Fibroblast of skin of right biceps (primary cell): ENCODE measurements at regions not wholly inside any gene's neighbourhood (a gene's known extent, or its start where the extent isn't known, plus 50 kb on each side); places are given as distances from the start of the nearest gene placed in this dataset.

Experiments
- DNase-seq: peaks from one replicate; pipeline ENCODE4 v3.0.0-alpha.2; 2013

- no peak for DNase-seq
Measured at GRCh38 chr3:3559786-3560185, 239.4 kb upstream of the LRRN1 start.

- DNase-seq, result peak; percentile 3
Measured at GRCh38 chr3:3556078-3556477, 243.2 kb upstream of the LRRN1 start.

- DNase-seq, result no peak
Measured at GRCh38 chr3:3553236-3553635, 246.0 kb upstream of the LRRN1 start.

GRCh38 chr3:3552761-3553160 is 246.5 kb upstream of the LRRN1 start:
- DNase-seq, result peak; percentile 65

DNA sequence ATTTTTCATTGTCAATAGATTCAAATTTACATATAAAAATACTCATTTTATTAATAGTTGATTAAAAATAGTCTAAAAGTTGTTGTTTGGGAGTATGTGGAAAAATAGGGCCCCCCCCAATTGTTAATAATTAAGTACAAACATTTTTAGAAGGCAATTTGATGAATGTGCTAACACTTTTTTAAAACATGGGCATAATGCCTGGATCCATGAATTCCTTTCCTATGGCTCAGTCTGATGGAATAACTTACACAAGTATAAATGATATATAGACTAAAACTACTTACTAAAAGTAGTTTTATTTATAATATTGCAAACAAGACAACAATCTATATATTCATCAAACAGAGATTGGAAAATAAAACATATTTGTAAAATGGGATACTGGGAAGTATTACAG is 247.2 kb upstream of the LRRN1 start:
- DNase-seq, result peak; percentile 49

DNA sequence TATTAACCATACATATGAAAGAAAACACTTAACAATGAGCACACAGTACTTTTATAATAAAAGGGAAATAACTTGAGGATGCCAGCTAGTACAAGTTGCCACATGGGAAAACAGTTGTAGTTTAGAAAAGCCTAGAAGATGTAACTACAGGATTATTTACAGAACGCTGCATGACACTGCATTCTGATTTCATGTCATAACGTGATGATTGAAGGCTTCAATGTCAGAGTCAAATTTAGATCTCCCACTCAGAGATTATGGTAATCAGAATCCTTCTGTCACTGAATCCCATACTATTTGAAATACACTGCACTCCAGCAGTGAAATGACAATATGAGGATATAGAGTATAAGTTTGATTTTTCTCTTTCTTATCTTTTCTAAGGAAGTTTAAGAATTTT is 253.9 kb upstream of the LRRN1 start:
- DNase-seq, result no peak

GRCh38 chr3:3538451-3538850 is 260.8 kb upstream of the LRRN1 start:
- no peak for DNase-seq

- no peak for DNase-seq
Measured at GRCh38 chr3:3532508-3532907, 266.7 kb upstream of the LRRN1 start.

- no peak for DNase-seq
Measured at GRCh38 chr3:3531476-3531875, 267.8 kb upstream of the LRRN1 start.

DNA sequence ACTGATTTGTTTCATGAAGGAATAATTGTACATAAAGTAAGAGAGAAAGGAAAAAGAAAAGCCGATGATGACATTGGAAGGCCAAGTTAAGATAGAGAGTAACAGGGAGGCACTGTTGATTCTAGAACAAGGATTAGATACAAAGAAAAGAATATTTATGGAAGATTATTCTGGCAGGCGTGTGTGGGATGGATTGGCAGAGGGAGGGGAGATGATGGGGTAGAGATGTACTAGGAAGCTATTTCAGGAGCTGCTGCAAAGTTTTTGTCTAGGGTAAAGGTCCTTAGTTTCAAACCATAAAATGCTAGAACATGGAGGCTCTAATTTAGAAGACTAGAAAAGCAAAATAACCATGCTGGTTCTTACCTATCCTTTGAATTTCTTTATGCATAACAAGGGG is 280.0 kb upstream of the LRRN1 start:
- no peak for DNase-seq

GRCh38 chr3:3516996-3517395 is 282.2 kb upstream of the LRRN1 start:
- DNase-seq, result no peak

GRCh38 chr3:3516384-3516783 is 282.8 kb upstream of the LRRN1 start:
- DNase-seq, result no peak

DNA sequence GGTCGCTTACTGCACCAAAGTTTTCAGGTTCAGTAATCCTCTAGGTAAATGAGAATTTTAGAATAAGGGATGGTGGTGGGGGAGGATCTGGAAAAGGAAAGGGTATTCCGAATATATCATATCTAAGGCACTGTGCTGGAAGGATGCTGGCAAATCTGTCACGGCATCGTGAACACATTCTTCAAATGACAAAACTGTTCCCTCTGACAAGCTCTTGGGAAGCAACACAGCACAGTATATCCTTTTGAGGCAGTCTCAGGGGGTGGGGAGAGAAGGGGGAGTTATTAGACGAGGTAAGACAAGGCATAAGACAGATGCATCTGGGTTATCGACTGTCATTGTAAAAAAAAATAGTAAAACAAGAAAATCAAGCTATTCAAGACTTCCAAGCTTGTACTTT is 289.6 kb upstream of the LRRN1 start:
- no peak for DNase-seq

GRCh38 chr3:3504686-3505085 is 294.5 kb upstream of the LRRN1 start:
- DNase-seq, result no peak

DNA sequence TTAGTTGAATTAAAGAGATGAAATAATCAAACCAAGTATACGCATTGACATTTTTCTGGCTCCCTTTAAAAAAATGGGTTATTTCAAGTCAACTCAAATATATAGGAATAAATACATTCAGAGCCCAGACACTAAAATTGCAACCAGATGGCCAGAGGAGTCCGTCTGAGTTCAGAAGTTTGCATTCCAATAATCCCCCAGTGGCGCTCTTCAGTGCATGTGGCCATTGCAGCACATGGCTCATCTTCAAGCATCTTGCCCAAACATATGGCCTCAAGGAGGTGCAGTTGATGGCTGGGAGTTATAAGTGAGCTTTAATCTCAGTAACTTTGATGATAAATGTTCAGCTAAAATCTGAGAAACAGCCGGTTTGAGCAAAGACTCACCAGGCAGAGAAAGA is 295.8 kb upstream of the LRRN1 start:
- peak; percentile 63 for DNase-seq

- no peak for DNase-seq
Measured at GRCh38 chr3:3499987-3500386, 299.2 kb upstream of the LRRN1 start.

GRCh38 chr3:3499012-3499562 is 300.1 kb upstream of the LRRN1 start:
- no peak for DNase-seq

GRCh38 chr3:3495611-3496010 is 303.6 kb upstream of the LRRN1 start:
- no peak for DNase-seq

DNA sequence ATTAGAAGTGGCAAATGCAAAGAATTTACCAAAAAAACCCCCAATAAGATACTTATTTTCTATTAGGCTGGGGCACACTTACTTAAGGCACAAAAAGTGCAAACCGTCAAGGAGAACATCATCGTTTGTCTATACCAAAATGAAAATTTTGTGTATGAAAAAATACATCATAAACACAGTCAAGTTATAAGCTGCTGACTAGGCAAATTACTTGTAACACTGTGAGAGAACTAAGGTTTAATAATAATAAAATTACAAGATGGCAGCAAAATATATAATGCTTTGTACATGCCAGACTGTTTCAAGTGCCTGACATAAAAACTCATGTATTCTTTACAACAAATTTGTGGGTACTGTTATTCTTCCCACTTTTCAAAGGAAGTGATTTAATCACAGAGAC is 297.2 kb upstream of the CRBN start:
- no peak for DNase-seq

DNA sequence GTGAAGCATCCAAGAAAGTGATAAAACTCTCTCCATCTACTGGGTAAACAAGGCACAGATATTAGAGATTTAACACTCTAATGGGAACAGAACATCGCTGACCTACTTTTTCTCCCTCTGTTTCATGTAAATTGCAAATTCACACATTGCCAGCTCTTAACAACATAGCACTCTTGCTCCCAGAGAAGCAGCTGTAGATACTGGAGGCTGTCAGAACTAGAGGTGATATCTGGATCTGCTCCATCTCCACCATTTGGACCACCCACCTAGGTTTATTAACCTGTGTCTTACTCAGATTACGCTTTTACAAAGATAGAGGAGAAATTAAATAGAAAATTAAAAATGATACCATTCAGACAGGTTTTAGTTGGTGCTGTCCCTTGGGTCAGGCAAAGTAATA is 289.1 kb upstream of the CRBN start:
- no peak for DNase-seq

GRCh38 chr3:3464131-3464530 is 284.6 kb upstream of the CRBN start:
- no peak for DNase-seq

DNA sequence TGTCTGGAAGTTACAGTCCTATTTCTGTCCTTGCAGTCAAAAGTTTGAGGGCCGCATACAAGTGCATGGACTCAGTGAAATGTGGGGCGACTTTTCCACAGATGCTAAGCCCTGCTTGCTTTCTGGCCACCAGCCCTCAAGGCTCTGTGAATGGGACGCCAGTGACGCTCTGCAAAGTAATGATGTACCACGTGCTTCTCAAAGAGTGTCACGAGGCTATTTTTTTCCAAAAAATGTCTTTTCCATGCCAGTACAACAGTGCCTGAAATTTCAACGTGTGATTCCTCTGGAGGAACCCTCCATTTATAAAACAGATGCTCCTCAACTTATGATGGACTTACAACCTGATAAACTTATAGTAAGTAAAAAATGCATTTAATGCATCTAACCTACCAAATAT is 281.8 kb upstream of the CRBN start:
- DNase-seq, result no peak

GRCh38 chr3:3448468-3448867 is 269.0 kb upstream of the CRBN start:
- DNase-seq, result no peak

DNA sequence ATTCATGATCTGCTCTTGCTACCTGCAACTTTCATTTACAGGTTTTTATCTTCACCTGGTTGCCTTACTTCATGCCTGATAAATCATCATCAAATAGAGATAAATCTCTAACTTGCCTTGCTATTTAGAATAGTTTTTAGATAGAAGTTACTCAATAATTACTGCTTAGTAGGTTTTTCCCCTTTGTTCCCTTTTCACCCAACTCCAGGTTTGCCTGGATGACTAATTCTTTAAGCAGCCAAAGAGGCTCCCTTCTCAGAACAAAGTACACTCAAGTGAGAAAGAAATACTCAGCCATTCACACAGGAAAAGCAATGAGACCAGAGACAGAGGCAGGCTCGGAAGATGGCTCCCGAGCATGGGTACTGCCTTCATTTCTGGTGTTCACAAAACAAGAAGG is 268.1 kb upstream of the CRBN start:
- DNase-seq, result no peak

GRCh38 chr3:3446251-3446650 is 266.8 kb upstream of the CRBN start:
- no peak for DNase-seq

GRCh38 chr3:3443482-3443881 is 264.0 kb upstream of the CRBN start:
- DNase-seq, result no peak
